T-helper 2 cell treated with Interferon-gamma antibody and Interleukin-4, amounts not matched to agents 5 μg/mL and 100 μg/mL, for 36 hours (primary cell): ENCODE measurements at regions not wholly inside any gene's neighbourhood (a gene's known extent, or its start where the extent isn't known, plus 50 kb on each side); places are given as distances from the start of the nearest gene placed in this dataset.
"Not testable (repeated sequence)": the region's sequence is repeated elsewhere in the genome, so short reads cannot be mapped to it uniquely, and the experiment has no call there.

Source experiments
- DNase-seq: peaks from one replicate; pipeline ENCODE4 v3.0.0; 2021; ENCODE audit warnings: low spot score
- H3K27ac Mint-ChIP-seq: one replicate; pipeline ENCODE4 v1.8.0; 2021; ENCODE audit warnings: mild to moderate bottlenecking, mixed read lengths
- H3K27me3 Mint-ChIP-seq: one replicate; pipeline ENCODE4 v1.8.0; 2021; ENCODE audit warnings: low read depth, mixed read lengths
- H3K36me3 Mint-ChIP-seq: one replicate; pipeline ENCODE4 v1.8.0; 2021; ENCODE audit warnings: low read depth, mixed read lengths
- H3K4me1 Mint-ChIP-seq: one replicate; pipeline ENCODE4 v1.8.0; 2021; ENCODE audit warnings: low read depth, mixed read lengths
- H3K4me3 Mint-ChIP-seq: one replicate; pipeline ENCODE4 v1.8.0; 2022; ENCODE audit warnings: mild to moderate bottlenecking, moderate library complexity, mixed read lengths
- H3K9me3 Mint-ChIP-seq: one replicate; pipeline ENCODE4 v1.8.0; 2021; ENCODE audit warnings: mixed read lengths

DNA sequence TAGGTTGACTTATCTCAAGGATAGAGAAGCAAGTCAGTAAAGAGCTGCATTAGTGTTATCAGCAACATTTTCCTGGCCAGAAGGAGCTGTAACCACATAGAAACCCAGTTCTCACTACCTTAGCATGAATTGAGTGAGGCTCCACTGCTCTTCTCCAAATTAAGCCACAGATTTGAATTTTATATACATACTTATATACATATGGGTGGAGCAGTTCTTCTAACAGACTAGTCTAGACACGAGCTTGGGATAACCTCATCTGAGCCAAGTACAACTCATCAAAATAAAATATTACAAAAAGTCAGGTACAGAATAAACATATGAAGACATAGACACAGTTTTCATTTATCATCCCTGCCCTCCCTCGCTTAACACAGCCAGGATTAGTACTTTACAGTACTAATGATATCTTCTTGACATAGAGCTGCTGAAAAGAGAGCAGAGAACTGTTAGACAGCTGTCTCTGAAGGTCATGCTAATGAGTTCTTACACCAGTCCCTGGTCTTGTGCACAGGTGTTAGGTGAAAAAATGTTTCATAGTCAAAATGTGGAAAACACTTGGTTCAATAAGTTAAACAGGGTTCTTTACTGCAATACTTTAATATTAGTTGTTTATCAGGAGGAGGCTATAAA, 147.4 kb upstream of the HTR1E start:
- Mint-ChIP-seq H3K27me3 (no peaks in the 10 kb centered on the region), H3K4me1 (no peaks in the 10 kb centered on the region), H3K4me3 (no peak overlapping the region), H3K27ac (no peak overlapping the region), H3K36me3 (no peaks in the 10 kb centered on the region), H3K9me3 (no peaks in the 10 kb centered on the region)
- no peak for DNase-seq

DNA sequence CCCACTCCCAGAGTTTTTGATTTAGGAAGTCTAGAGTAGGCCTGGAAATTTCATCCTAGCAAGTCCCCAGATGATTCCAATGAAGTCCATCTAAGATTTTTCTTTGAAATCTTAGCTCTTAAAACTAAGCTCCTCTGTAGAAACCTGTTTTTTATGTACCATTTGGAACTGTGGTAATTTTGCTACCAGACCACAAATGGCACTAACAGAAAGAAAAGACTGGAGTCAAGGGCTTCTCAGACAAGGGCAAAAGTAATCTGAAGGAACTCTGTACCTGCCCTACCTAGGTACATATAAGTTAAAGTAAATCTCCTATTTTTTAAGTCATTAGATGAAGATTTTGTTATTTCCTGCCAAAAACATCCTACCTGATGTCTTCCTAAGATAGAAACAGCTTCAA, 155.0 kb upstream of the HTR1E start:
- no peak for DNase-seq
- Mint-ChIP-seq H3K27ac (no peak overlapping the region), H3K9me3 (no peaks in the 10 kb centered on the region), H3K36me3 (no peaks in the 10 kb centered on the region), H3K4me3 (no peak overlapping the region), H3K4me1 (no peaks in the 10 kb centered on the region), H3K27me3 (no peaks in the 10 kb centered on the region)

DNA sequence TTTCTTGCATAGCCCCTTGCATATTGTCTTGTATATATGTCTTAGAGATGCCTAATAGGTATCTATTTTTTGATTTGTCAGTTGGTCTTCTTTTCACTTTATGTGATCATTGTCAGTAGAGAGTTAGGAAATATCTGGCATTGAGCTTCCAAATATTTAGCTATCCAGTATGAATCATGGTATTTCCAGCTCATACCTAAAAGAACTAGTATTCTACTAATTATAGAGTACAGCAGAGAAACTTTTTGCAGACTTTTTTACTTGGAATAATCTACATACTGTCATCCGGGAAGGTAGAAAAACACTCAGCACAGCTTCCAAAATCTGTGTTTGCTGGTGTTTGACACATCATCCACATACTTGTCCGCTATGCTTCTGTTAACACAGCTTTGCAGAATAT, 156.4 kb upstream of the HTR1E start:
- no peaks in the 10 kb centered on the region for H3K9me3 Mint-ChIP-seq
- H3K27me3 Mint-ChIP-seq, result no peaks in the 10 kb centered on the region
- no peak for DNase-seq
- H3K27ac Mint-ChIP-seq, result no peak overlapping the region
- no peaks in the 10 kb centered on the region for H3K4me1 Mint-ChIP-seq
- H3K36me3 Mint-ChIP-seq, result no peaks in the 10 kb centered on the region
- H3K4me3 Mint-ChIP-seq, result no peak overlapping the region

DNA sequence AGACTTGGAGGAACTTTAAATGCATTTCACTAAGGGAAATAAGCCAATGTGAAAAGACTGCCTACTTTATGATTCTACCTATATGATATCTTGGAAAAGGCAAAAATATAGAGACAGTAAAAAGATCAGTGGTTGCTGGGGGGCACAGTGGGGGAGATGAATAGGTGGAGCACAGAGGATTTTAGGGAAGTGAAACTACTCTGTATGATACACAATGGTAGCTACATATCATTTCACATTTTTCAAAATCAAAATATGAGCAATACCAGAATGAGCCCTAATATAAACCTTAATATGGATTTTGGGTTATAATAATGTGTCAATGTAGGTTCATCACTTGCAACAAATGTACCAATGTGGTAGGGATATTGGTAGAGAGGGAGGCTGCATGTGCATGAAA, 161.4 kb upstream of the HTR1E start:
- no peaks in the 10 kb centered on the region for H3K9me3 Mint-ChIP-seq

DNA sequence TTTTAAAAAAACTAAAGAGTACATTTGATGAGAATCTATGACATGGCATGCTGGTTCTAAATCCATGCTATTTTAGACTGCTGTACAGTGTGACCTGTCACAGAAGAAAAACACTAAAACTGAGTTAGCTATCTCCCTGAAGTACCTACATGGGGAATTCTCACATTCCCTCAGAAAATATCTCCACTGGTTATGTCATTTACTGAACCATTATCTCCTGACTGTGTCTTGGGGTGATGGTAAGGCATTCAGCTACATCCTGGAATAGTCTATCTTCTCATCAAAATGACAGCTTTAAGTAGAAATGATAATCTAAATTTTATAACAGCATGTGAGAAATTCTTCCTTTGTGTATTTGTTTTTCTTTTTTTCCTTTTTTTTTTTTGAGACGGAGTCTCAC, 172.1 kb upstream of the HTR1E start:
- Mint-ChIP-seq H3K27ac (no peak overlapping the region), H3K36me3 (no peaks in the 10 kb centered on the region), H3K4me1 (no peaks in the 10 kb centered on the region), H3K4me3 (no peak overlapping the region), H3K27me3 (no peaks in the 10 kb centered on the region), H3K9me3 (peaks cover 28% of the 10 kb centered on the region)
- DNase-seq, result no peak

More for the DNA sequence above, 161.4 kb upstream of the HTR1E start:
- H3K36me3 Mint-ChIP-seq, result no peaks in the 10 kb centered on the region
- H3K4me3 Mint-ChIP-seq, result no peak overlapping the region
- H3K27ac Mint-ChIP-seq, result no peak overlapping the region
- DNase-seq, result no peak
- H3K27me3 Mint-ChIP-seq, result no peaks in the 10 kb centered on the region
- H3K4me1 Mint-ChIP-seq, result no peaks in the 10 kb centered on the region

DNA sequence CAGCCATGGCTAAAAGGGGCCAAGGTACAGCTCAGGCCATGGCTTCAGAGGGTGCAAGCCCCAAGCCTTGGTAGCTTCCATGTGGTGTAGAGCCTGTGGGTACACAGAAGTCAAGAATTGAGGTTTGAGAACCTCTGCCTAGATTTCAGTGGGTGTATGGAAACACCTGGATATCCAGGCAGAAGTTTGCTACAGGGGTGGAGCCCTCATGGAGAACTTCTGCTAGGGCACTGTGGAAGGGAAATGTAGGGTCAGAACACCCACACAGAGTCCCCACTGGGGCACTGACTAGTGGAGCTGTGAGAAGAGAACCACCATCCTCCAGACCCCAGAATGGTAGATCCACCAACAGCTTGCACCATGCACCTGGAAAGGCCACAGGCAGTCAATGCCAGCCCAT, 177.4 kb upstream of the HTR1E start:
- H3K4me3 Mint-ChIP-seq, H3K27ac Mint-ChIP-seq, DNase-seq, H3K27me3 Mint-ChIP-seq, H3K36me3 Mint-ChIP-seq, H3K4me1 Mint-ChIP-seq: not testable (repeated sequence)
- peaks cover 16% of the 10 kb centered on the region for H3K9me3 Mint-ChIP-seq

DNA sequence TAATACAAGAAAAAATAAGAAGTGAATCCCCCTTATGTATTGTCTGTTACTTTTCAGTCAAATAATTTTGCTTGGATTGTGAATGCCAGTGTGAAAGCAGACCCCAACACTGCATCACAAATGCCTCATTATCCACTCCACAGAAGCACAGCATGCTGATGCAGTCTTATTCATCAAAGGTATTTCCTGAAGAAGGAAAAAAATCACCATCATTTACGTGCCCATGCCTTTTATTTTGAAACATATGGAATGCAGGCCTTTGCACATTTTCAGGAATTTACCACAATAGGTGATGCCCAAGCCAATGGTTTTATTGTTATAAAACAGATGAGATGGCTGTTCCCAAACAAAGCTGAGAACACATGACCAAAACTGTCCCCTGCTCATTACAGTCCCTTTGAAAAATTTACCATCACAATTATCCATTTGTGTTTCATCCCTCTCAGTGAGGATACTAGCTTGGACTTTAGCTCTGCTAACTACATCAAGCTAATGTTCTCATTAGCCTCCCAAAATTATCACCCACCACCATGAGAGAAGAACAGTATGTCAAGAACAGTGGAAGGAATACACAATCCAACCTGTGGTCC, 180.6 kb upstream of the HTR1E start:
- H3K36me3 Mint-ChIP-seq, result no peaks in the 10 kb centered on the region
- DNase-seq, result no peak
- H3K4me3 Mint-ChIP-seq, result no peak overlapping the region
- H3K27me3 Mint-ChIP-seq, result no peaks in the 10 kb centered on the region
- H3K4me1 Mint-ChIP-seq, result no peaks in the 10 kb centered on the region
- peaks cover 6% of the 10 kb centered on the region for H3K9me3 Mint-ChIP-seq
- no peak overlapping the region for H3K27ac Mint-ChIP-seq

DNA sequence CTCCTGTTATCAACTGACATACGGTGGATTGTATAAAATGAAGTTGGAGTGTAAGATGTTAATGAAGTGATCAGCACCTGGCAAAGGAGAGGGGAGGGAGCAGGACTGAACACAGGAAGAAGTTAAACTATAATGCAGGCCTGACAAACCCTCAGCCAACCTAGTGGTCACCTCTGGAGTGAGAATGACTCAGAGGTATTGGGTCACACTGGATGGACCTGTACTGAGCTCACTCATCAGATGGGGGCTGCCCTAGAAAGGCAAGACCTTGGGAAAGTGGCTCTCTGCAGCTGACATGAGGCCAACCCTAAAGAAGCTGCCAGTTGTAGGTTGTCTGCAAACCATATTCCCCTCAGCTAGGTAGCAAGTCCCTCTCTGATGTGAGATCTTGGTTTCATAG, 193.3 kb upstream of the HTR1E start:
- no peak for DNase-seq
- H3K4me3 Mint-ChIP-seq, result no peak overlapping the region
- H3K4me1 Mint-ChIP-seq, result no peaks in the 10 kb centered on the region
- H3K36me3 Mint-ChIP-seq, result no peaks in the 10 kb centered on the region
- H3K27ac Mint-ChIP-seq, result no peak overlapping the region
- no peaks in the 10 kb centered on the region for H3K27me3 Mint-ChIP-seq
- peaks cover 12% of the 10 kb centered on the region for H3K9me3 Mint-ChIP-seq

DNA sequence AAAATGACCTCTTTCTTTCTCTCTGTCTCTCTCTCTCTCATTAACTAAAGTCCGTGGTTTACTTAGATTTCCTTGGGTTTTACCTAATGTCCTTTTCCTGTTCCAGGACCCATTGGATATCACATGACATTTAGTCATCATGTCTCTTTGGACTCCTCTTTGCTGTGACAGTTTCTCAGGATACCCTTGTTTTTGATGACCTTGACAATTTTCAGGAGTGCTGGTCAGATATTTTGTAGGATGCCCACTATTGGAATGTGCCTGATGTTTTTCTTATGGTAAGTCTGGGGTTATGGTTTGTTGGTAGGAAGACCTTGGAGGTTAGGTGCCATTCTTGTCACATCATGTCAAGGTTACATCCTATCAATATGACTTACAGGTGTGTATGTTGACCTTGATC, 199.2 kb upstream of the HTR1E start:
- Mint-ChIP-seq H3K36me3 (no peaks in the 10 kb centered on the region), H3K27ac (no peak overlapping the region), H3K4me3 (no peak overlapping the region), H3K9me3 (peaks cover 12% of the 10 kb centered on the region), H3K27me3 (no peaks in the 10 kb centered on the region), H3K4me1 (no peaks in the 10 kb centered on the region)
- no peak for DNase-seq

DNA sequence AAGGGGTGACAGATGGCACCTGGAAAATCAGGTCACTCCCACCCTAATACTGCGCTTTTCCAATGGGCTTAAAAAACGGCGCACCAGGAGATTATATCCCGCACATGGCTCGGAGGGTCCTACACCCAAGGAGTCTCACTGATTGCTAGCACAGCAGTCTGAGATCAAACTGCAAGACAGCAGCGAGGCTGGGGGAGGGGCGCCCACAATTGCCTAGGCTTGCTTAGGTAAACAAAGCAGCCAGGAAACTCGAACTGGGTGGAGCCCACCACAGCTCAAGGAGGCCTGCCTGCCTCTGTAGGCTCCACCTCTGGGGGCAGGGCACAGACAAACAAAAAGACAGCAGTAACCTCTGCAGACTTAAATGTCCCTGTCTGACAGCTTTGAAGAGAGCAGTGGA, 205.7 kb upstream of the HTR1E start:
- H3K4me1 Mint-ChIP-seq, H3K9me3 Mint-ChIP-seq, H3K36me3 Mint-ChIP-seq, H3K27me3 Mint-ChIP-seq, H3K27ac Mint-ChIP-seq, DNase-seq, H3K4me3 Mint-ChIP-seq: not testable (repeated sequence)

DNA sequence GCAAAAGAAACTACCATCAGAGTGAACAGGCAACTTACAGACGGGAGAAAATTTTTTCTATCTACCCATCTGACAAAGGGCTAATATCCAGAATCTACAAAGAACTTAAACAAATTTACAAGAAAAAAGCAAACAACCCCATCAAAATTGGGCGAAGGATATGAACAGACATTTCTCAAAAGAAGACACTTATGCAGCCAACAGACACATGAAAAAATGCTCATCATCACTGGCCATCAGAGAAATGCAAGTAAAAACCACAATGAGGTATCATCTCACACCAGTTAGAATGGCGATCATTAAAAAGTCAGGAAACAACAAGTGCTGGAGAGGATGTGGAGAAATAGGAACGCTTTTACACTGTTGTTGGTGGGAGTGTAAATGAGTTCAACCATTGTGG, 206.6 kb upstream of the HTR1E start:
- not testable (repeated sequence) for H3K27me3 Mint-ChIP-seq, H3K4me3 Mint-ChIP-seq, H3K9me3 Mint-ChIP-seq, H3K4me1 Mint-ChIP-seq, DNase-seq, H3K36me3 Mint-ChIP-seq, H3K27ac Mint-ChIP-seq

DNA sequence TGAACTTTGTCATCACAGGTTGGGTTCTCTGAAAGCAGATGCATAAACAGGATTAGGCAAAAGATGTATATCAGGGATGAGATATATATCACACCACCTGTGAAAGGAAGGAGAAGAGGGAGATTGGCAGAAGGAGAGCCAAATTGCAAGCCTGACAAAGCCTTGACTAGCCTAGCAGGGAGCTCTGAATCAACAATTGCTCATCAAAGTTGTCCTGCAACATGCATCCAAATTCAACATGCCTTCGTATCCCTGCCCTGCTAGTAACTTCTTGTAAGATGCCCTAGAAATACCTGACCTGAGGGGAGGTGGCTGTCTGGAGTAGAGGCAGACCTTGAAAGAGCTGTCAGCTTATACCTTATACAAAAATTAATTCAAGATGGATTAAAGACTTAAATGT, 207.1 kb upstream of the HTR1E start:
- no peak for DNase-seq
- Mint-ChIP-seq H3K27me3 (no peaks in the 10 kb centered on the region), H3K9me3 (peaks cover 10% of the 10 kb centered on the region), H3K4me3 (no peak overlapping the region), H3K4me1 (no peaks in the 10 kb centered on the region), H3K36me3 (no peaks in the 10 kb centered on the region), H3K27ac (no peak overlapping the region)

DNA sequence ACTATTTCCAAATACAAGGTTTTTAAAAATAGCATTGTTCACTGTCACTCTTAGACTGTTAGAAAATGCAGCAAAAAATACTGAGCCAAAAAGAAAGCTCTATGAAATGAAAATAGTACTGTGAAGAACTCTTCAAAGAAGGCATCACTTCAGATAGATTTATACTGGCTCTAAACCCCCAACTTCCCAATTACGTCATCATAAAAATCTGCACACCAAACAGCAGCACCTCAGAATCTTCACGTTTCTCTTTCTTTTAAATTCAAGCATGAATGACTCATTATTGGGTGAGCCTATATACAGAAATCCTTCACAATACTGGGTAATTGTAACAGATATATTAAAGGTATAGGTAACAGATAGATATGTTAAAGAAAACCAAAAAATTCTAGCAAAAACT, 208.4 kb upstream of the HTR1E start:
- no peak overlapping the region for H3K4me3 Mint-ChIP-seq
- DNase-seq, result no peak
- peaks cover 14% of the 10 kb centered on the region for H3K9me3 Mint-ChIP-seq
- no peaks in the 10 kb centered on the region for H3K4me1 Mint-ChIP-seq
- H3K27me3 Mint-ChIP-seq, result no peaks in the 10 kb centered on the region
- no peak overlapping the region for H3K27ac Mint-ChIP-seq
- H3K36me3 Mint-ChIP-seq, result no peaks in the 10 kb centered on the region

DNA sequence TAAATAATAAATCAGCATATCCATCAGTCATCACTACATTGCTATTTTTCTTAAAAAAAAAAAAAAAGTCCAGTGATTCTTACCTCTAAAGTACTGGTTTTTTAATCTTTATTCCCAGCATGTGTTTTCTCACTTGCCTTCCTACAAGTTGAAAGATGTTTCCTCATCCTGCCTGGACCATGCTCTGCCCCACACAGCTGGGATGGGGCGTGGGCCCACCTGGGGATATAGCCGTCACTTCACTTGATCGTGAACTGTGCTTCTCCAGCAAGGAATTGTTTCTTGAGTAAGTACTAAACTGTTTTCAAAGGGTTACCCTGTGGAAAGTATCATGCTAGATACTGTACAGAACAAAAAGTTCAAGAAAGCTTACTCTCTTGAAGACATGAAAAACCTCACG, 212.6 kb upstream of the HTR1E start:
- Mint-ChIP-seq H3K9me3 (peaks cover 17% of the 10 kb centered on the region), H3K4me3 (no peak overlapping the region), H3K36me3 (no peaks in the 10 kb centered on the region), H3K27me3 (no peaks in the 10 kb centered on the region), H3K27ac (no peak overlapping the region), H3K4me1 (no peaks in the 10 kb centered on the region)
- no peak for DNase-seq

DNA sequence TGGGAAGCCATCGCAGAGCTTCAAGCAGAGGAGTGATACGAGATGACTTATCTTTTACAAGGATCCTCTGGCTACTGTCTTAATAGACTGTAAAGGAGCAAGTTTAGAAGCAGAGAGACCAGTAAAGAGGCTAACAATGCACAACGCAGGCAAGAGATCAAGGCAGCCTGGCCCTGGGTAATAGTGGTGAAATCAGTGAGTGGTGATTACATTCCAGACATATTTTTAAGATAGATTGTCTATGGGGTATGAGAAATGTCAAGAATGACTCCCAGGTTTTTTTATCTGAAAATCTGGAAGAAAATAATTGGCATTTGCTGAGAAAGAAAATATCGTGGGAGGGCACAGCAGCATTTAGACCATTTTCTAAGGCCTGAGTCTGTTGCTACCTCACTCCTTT, 213.6 kb upstream of the HTR1E start:
- Mint-ChIP-seq H3K9me3 (peaks cover 17% of the 10 kb centered on the region), H3K4me3 (no peak overlapping the region), H3K4me1 (no peaks in the 10 kb centered on the region), H3K36me3 (no peaks in the 10 kb centered on the region), H3K27me3 (no peaks in the 10 kb centered on the region), H3K27ac (no peak overlapping the region)
- no peak for DNase-seq
